ENCODE measurements at regions not wholly inside any gene's neighbourhood (a gene's known extent, or its start where the extent isn't known, plus 50 kb on each side); places are given as distances from the start of the nearest gene placed in this dataset.
"Not testable (repeated sequence)": the region's sequence is repeated elsewhere in the genome, so short reads cannot be mapped to it uniquely, and the experiment has no call there.

GRCh38 chr10:119996944-119997343, 104.4 kb downstream of the SEC23IP start:
- DNase-seq: no peak

GRCh38 chr10:119997429-119997828, 104.9 kb downstream of the SEC23IP start:
- DNase-seq: no peak

GRCh38 chr10:120002785-120003184, 110.3 kb downstream of the SEC23IP start:
- no peak for DNase-seq

- no peak for DNase-seq
Measured at GRCh38 chr10:120005207-120006201, 113.0 kb downstream of the SEC23IP start.

GRCh38 chr10:120007261-120007660, 114.7 kb downstream of the SEC23IP start:
- DNase-seq: no peak

- DNase-seq: no peak
Measured at GRCh38 chr10:120011359-120012130, 119.0 kb downstream of the SEC23IP start.

GRCh38 chr10:120012131-120012400, 119.5 kb downstream of the SEC23IP start:
- no peak for DNase-seq

- DNase-seq: no peak
Measured at GRCh38 chr10:120012566-120012965, 120.0 kb downstream of the SEC23IP start.

- no peak for DNase-seq
Measured at GRCh38 chr10:120014031-120014430, 121.5 kb downstream of the SEC23IP start.

GRCh38 chr10:120015064-120015463, 122.5 kb downstream of the SEC23IP start:
- no peak for DNase-seq

GRCh38 chr10:120016906-120017305, 124.4 kb downstream of the SEC23IP start:
- no peak for DNase-seq

GRCh38 chr10:120017733-120018417, 125.3 kb downstream of the SEC23IP start:
- no peak for DNase-seq

GRCh38 chr10:120018695-120019094, 126.2 kb downstream of the SEC23IP start:
- no peak for DNase-seq

- no peak for DNase-seq
Measured at GRCh38 chr10:120019568-120019967, 127.0 kb downstream of the SEC23IP start.

GRCh38 chr10:120022357-120022756, 129.8 kb downstream of the SEC23IP start:
- no peak for DNase-seq

- no peak for DNase-seq
Measured at GRCh38 chr10:120034236-120034635, 141.7 kb downstream of the SEC23IP start.

- DNase-seq: no peak
Measured at GRCh38 chr10:120039046-120039445, 146.5 kb downstream of the SEC23IP start.

- no peak for DNase-seq
Measured at GRCh38 chr10:120039826-120040225, 147.3 kb downstream of the SEC23IP start.

- DNase-seq: no peak
Measured at GRCh38 chr10:120041807-120042559, 149.5 kb downstream of the SEC23IP start.

- DNase-seq: no peak
Measured at GRCh38 chr10:120042705-120043104, 150.2 kb downstream of the SEC23IP start.

- DNase-seq: not testable (repeated sequence)
Measured at GRCh38 chr10:120047373-120047772, 154.8 kb downstream of the SEC23IP start.

GRCh38 chr10:120047926-120048325, 155.4 kb downstream of the SEC23IP start:
- no peak for DNase-seq

GRCh38 chr10:120048391-120048790, 155.9 kb downstream of the SEC23IP start:
- no peak for DNase-seq
